ENCODE measurements at regions not wholly inside any gene's neighbourhood (a gene's known extent, or its start where the extent isn't known, plus 50 kb on each side); places are given as distances from the start of the nearest gene placed in this dataset.

DNA sequence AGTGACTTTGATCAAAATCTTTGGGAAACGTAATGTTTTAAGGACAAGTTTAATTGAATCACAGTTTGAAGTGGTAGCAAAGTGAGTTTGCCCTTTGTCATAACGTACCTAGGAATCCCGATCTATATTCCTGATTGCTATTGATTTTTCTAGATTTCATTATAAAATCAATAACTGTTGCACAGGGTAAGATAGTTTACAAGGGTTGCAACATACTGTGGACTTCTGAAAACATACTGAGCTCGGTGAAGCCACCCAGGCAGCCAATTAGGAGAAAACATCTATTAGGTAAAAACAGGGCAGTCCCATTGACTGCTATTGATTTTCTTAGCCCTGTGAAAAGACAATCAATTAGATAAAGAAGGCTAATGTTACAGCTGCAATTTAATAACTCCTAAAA lies 659.9 kb downstream of the ISL1 start:
- no peak for DNase-seq
- ChIA-PET CTCF (no interaction called here), POLR2A (ENCODE audit: unreplicated experiment) (no interaction called here)
- H3K4me1 ChIP-seq (replicated peaks; ENCODE audit: insufficient read depth) = no peaks in the 10 kb centered on the region
- intact Hi-C loops (cut with micrococcal nuclease; ENCODE audit: unreplicated experiment) = no loop called here
- H4K20me1 ChIP-seq (ENCODE audit: insufficient read depth) = no peaks in the 10 kb centered on the region
- TF ChIP-seq, protein P1, sequence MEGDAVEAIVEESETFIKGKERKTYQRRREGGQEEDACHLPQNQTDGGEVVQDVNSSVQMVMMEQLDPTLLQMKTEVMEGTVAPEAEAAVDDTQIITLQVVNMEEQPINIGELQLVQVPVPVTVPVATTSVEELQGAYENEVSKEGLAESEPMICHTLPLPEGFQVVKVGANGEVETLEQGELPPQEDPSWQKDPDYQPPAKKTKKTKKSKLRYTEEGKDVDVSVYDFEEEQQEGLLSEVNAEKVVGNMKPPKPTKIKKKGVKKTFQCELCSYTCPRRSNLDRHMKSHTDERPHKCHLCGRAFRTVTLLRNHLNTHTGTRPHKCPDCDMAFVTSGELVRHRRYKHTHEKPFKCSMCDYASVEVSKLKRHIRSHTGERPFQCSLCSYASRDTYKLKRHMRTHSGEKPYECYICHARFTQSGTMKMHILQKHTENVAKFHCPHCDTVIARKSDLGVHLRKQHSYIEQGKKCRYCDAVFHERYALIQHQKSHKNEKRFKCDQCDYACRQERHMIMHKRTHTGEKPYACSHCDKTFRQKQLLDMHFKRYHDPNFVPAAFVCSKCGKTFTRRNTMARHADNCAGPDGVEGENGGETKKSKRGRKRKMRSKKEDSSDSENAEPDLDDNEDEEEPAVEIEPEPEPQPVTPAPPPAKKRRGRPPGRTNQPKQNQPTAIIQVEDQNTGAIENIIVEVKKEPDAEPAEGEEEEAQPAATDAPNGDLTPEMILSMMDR (conservative IDR thresholded peaks at IDR 0.05) = no peak
- no peak for TF ChIP-seq EZH2 (IDR thresholded peaks at IDR 0.05; ENCODE audit: low read depth)
- no peaks in the 10 kb centered on the region for H3K27me3 ChIP-seq (ENCODE audit: insufficient read depth, low read depth)
- H3K4me3 ChIP-seq = no peak overlapping the region
- no peak overlapping the region for H3K27ac ChIP-seq
- BruUV-seq (replicated peaks) = no TSS peak
- no peaks in the 10 kb centered on the region for H3K9me2 ChIP-seq (ENCODE audit: insufficient read depth)
- H3K4me2 ChIP-seq = no peak overlapping the region
- H3K9me3 ChIP-seq (ENCODE audit: insufficient read depth, low read depth) = no peaks in the 10 kb centered on the region
- H3K36me3 ChIP-seq (ENCODE audit: low read depth) = no peaks in the 10 kb centered on the region
- H3K79me2 ChIP-seq (ENCODE audit: low read depth) = no peaks in the 10 kb centered on the region
- H3F3A ChIP-seq (ENCODE audit: insufficient read depth, low read depth) = no peaks in the 10 kb centered on the region
- no peak overlapping the region for H2AFZ ChIP-seq

DNA sequence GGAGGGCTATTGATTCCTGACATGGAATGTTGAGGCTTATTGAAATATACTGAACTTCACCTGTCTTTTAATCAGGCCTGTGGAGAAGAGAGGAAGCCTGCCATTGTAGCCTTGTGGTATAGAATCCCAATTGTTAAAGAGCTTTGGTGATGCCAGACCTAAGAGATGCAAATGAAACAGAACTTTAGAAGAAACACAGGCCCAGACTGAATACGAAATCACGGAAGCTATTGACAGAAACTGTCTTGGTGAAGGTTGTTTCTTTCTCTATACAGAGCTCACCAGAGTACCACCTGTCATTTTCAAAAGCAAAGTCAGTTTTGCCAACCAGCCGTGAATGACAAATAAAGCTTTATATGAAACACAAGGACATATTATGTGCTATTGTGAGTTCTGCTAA lies 660.3 kb downstream of the ISL1 start:
- H2AFZ ChIP-seq = no peak overlapping the region
- H4K20me1 ChIP-seq (ENCODE audit: insufficient read depth) = no peaks in the 10 kb centered on the region
- H3K4me1 ChIP-seq (replicated peaks; ENCODE audit: insufficient read depth) = no peaks in the 10 kb centered on the region
- H3K4me3 ChIP-seq = no peak overlapping the region
- H3K36me3 ChIP-seq (ENCODE audit: low read depth) = no peaks in the 10 kb centered on the region
- intact Hi-C loops (cut with micrococcal nuclease; ENCODE audit: unreplicated experiment) = no loop called here
- no peaks in the 10 kb centered on the region for H3F3A ChIP-seq (ENCODE audit: insufficient read depth, low read depth)
- ChIA-PET POLR2A (ENCODE audit: unreplicated experiment) (no interaction called here), CTCF (no interaction called here)
- no peak for DNase-seq
- H3K27me3 ChIP-seq (ENCODE audit: insufficient read depth, low read depth) = no peaks in the 10 kb centered on the region
- no peak overlapping the region for H3K27ac ChIP-seq
- BruUV-seq (replicated peaks) = no TSS peak
- no peaks in the 10 kb centered on the region for H3K9me3 ChIP-seq (ENCODE audit: insufficient read depth, low read depth)
- TF ChIP-seq, protein P1 (conservative IDR thresholded peaks at IDR 0.05) = no peak
- no peak for TF ChIP-seq EZH2 (IDR thresholded peaks at IDR 0.05; ENCODE audit: low read depth)
- H3K9me2 ChIP-seq (ENCODE audit: insufficient read depth) = no peaks in the 10 kb centered on the region
- no peak overlapping the region for H3K4me2 ChIP-seq
- H3K79me2 ChIP-seq (ENCODE audit: low read depth) = no peaks in the 10 kb centered on the region

DNA sequence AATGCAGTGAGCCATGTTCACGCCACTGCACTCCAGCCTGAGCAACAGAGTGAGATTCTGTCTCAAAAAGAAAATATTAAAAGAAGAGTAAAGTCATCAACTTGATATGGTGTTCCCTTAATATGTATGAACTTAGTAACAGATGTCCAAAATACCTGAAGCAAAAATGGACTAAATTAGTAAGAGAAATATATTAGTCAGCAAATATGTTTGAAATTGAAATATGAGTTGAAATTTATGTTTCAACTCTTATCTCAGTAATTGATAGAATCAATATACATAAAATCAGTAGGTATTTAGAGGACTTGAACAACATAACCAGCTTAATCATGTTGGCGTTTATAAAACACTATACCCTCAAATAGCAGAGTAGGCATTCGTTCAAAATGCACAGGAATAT lies 668.5 kb downstream of the ISL1 start:
- intact Hi-C loops (cut with micrococcal nuclease; ENCODE audit: unreplicated experiment) = no loop called here
- H3K79me2 ChIP-seq (ENCODE audit: low read depth) = no peaks in the 10 kb centered on the region
- H3K27ac ChIP-seq = no peak overlapping the region
- no peak for DNase-seq
- no peaks in the 10 kb centered on the region for H3K27me3 ChIP-seq (ENCODE audit: insufficient read depth, low read depth)
- POLR2A ChIA-PET (ENCODE audit: unreplicated experiment) = no interaction called here
- BruUV-seq (replicated peaks) = no TSS peak
- no peak overlapping the region for H2AFZ ChIP-seq
- H4K20me1 ChIP-seq (ENCODE audit: insufficient read depth) = no peaks in the 10 kb centered on the region
- H3K4me3 ChIP-seq = no peak overlapping the region
- H3K36me3 ChIP-seq (ENCODE audit: low read depth) = no peaks in the 10 kb centered on the region
- H3K4me2 ChIP-seq = no peak overlapping the region
- TF ChIP-seq, protein P1 (conservative IDR thresholded peaks at IDR 0.05) = no peak
- no peak for TF ChIP-seq EZH2 (IDR thresholded peaks at IDR 0.05; ENCODE audit: low read depth)
- no peaks in the 10 kb centered on the region for H3K4me1 ChIP-seq (replicated peaks; ENCODE audit: insufficient read depth)
- H3K9me2 ChIP-seq (ENCODE audit: insufficient read depth) = no peaks in the 10 kb centered on the region
- H3K9me3 ChIP-seq (ENCODE audit: insufficient read depth, low read depth) = no peaks in the 10 kb centered on the region
- no peaks in the 10 kb centered on the region for H3F3A ChIP-seq (ENCODE audit: insufficient read depth, low read depth)
- CTCF ChIA-PET = no interaction called here

Data from PC-9 (cell line).